ENCODE measurements at regions not wholly inside any gene's neighbourhood (a gene's known extent, or its start where the extent isn't known, plus 50 kb on each side); places are given as distances from the start of the nearest gene placed in this dataset.

DNA sequence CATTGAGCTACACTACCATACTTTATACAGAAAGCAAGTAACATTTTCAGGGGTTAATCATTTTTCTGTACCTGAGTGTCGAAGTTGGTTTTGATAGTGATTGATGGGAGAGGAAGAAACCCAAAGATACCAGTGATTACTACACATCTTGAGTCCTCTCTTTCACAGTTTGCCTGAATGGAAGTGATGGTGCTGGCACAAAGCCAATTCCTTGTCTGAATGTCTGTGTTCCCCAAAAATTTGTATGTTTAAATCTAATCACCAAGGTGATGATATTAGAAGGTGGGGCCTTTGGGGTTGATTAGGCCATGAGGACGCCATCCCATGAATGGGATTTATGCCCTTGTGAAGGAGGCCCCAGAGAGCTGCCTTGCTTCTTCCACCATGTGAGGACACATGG, 696.9 kb upstream of the ANKRD30A start:
- TF ChIP-seq, protein P1, sequence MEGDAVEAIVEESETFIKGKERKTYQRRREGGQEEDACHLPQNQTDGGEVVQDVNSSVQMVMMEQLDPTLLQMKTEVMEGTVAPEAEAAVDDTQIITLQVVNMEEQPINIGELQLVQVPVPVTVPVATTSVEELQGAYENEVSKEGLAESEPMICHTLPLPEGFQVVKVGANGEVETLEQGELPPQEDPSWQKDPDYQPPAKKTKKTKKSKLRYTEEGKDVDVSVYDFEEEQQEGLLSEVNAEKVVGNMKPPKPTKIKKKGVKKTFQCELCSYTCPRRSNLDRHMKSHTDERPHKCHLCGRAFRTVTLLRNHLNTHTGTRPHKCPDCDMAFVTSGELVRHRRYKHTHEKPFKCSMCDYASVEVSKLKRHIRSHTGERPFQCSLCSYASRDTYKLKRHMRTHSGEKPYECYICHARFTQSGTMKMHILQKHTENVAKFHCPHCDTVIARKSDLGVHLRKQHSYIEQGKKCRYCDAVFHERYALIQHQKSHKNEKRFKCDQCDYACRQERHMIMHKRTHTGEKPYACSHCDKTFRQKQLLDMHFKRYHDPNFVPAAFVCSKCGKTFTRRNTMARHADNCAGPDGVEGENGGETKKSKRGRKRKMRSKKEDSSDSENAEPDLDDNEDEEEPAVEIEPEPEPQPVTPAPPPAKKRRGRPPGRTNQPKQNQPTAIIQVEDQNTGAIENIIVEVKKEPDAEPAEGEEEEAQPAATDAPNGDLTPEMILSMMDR (IDR thresholded peaks at IDR 0.05): no peak
- no peak for TF ChIP-seq POLR2A (IDR thresholded peaks at IDR 0.05)
